Mammary epithelial cell (primary cell): ENCODE measurements at regions not wholly inside any gene's neighbourhood (a gene's known extent, or its start where the extent isn't known, plus 50 kb on each side); places are given as distances from the start of the nearest gene placed in this dataset.

Source experiments
- CTCF ChIP-seq, 2 donors: IDR thresholded peaks in 1 of 2; conservative IDR thresholded peaks in 1 of 2; 2 replicates each; pipeline ENCODE4 v1.5.1; 2011 to 2012; ENCODE audit warnings: inconsistent platforms in 2 of 2, low read length in 2 of 2, mild to moderate bottlenecking in 2 of 2, control low read depth in 1 of 2, low read depth in 1 of 2; ENCODE audit not compliant: insufficient read depth in 1 of 2; ENCODE audit errors: extremely low read depth in 1 of 2
- EZH2 ChIP-seq: IDR thresholded peaks from 2 replicates; pipeline ENCODE4 v1.6.1; 2012; ENCODE audit warnings: low read length, inconsistent platforms, borderline replicate concordance

- TF ChIP-seq EZH2: no peak
- TF ChIP-seq CTCF (conservative IDR thresholded peaks at IDR 0.05 in 1 of 2, IDR thresholded peaks at IDR 0.05 in 1 of 2; ENCODE audit: extremely low read depth in 1 of 2, insufficient read depth in 1 of 2, low read depth in 1 of 2, low read length in 2 of 2): peak in 1 of 2 donors; percentile 3
Measured at GRCh38 chr19:32104153-32104849, 241.1 kb upstream of the ZNF507 start.
